ENCODE measurements at regions not wholly inside any gene's neighbourhood (a gene's known extent, or its start where the extent isn't known, plus 50 kb on each side); places are given as distances from the start of the nearest gene placed in this dataset.

DNA sequence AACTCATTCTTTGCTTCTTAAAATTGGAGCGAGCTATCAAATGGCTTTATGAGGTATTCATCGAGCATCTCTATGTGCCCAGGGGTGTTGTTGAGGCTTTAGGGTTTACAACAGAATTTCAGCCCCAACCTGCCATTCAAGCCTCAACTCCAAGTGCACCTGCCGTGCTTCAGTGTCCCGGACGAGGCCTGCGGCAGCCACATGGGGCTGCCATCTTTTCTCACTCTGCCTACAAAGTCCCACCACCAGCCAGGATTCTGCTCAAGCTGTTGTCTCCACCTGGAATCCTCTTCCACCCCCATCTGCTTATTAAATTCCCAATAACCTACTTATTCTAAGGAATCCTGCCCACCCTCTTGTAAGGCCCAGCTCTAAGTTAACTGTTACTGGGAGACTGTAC is 242.4 kb downstream of the OPA1 start:
- TF ChIP-seq EGR1 (IDR thresholded peaks at IDR 0.05; ENCODE audit: low read depth in 2 of 2) (no peak), NR2F2 (IDR thresholded peaks at IDR 0.05) (no peak), HNF4G (IDR thresholded peaks at IDR 0.05) (no peak), FOXA2 (IDR thresholded peaks at IDR 0.05) (no peak), SP1 (IDR thresholded peaks at IDR 0.05) (no peak), GABPA (IDR thresholded peaks at IDR 0.05 in 1 of 2, conservative IDR thresholded peaks at IDR 0.05 in 1 of 2) (no peak), RAD21 (IDR thresholded peaks at IDR 0.05) (no peak), FOXA1 (IDR thresholded peaks at IDR 0.05) (no peak), TAF1 (conservative IDR thresholded peaks at IDR 0.05) (no peak)
- TF ChIP-seq, protein P1, sequence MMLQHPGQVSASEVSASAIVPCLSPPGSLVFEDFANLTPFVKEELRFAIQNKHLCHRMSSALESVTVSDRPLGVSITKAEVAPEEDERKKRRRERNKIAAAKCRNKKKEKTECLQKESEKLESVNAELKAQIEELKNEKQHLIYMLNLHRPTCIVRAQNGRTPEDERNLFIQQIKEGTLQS (IDR thresholded peaks at IDR 0.05), result no peak
- TF ChIP-seq, protein P2, sequence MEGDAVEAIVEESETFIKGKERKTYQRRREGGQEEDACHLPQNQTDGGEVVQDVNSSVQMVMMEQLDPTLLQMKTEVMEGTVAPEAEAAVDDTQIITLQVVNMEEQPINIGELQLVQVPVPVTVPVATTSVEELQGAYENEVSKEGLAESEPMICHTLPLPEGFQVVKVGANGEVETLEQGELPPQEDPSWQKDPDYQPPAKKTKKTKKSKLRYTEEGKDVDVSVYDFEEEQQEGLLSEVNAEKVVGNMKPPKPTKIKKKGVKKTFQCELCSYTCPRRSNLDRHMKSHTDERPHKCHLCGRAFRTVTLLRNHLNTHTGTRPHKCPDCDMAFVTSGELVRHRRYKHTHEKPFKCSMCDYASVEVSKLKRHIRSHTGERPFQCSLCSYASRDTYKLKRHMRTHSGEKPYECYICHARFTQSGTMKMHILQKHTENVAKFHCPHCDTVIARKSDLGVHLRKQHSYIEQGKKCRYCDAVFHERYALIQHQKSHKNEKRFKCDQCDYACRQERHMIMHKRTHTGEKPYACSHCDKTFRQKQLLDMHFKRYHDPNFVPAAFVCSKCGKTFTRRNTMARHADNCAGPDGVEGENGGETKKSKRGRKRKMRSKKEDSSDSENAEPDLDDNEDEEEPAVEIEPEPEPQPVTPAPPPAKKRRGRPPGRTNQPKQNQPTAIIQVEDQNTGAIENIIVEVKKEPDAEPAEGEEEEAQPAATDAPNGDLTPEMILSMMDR (IDR thresholded peaks at IDR 0.05; ENCODE audit: low read depth, low read length, missing input control), result no peak
- TF ChIP-seq, protein P3, sequence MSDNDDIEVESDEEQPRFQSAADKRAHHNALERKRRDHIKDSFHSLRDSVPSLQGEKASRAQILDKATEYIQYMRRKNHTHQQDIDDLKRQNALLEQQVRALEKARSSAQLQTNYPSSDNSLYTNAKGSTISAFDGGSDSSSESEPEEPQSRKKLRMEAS (IDR thresholded peaks at IDR 0.05), result no peak
- no peak overlapping the region for H3K4me3 ChIP-seq (ENCODE audit: low read depth in 1 of 3, low read length in 3 of 3)
- 99% methylated on average over 6 of the region's 6 CpGs for WGBS

DNA sequence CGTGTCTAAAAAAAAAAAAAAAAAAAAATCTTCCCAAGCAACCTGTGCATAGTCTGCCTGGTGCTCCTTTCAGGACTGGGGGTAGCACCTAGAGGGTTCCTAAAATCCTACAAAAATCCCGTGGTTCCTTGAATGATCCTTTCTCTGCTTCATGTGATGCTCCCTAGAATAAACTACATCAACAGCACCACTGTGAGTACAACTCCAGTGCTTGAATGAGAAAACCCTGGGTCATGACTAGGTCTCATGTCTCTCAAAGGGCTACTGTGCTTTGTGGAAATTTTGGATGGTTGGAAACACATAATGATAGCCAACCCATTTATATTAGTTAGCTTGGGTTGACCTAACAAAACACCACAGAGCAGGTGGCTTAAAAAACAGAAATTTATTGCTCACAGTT is 243.5 kb downstream of the OPA1 start:
- no peak for DNase-seq (ENCODE audit: low spot score)
- Histone ChIP-seq H3K9ac (ENCODE audit: low read depth in 1 of 2, low read length in 2 of 2) (no peak overlapping the region), H3K36me3 (ENCODE audit: control insufficient read depth in 4 of 4, insufficient read depth in 3 of 4, low read depth in 1 of 4, low read length in 3 of 4) (no peaks in the 10 kb centered on the region), H3K4me1 (ENCODE audit: control insufficient read depth in 4 of 4, insufficient read depth in 4 of 4, low read length in 3 of 4) (peaks cover 0 to 9% (median 3%) of the 10 kb centered on the region in 4 donors), H3K4me3 (ENCODE audit: low read depth in 1 of 3, low read length in 3 of 3) (no peak overlapping the region), H3K27ac (ENCODE audit: low read depth in 1 of 2, low read length in 2 of 2) (no peak overlapping the region), H3K9me3 (ENCODE audit: control insufficient read depth in 4 of 4, low read length in 3 of 4) (no peaks in the 10 kb centered on the region), H3K27me3 (ENCODE audit: control insufficient read depth in 4 of 4, insufficient read depth in 4 of 4, low read length in 3 of 4) (no peaks in the 10 kb centered on the region)
- TF ChIP-seq HNF4A (conservative IDR thresholded peaks at IDR 0.05) (no peak), SP1 (IDR thresholded peaks at IDR 0.05) (no peak), EGR1 (IDR thresholded peaks at IDR 0.05; ENCODE audit: low read depth in 2 of 2) (no peak), TAF1 (conservative IDR thresholded peaks at IDR 0.05) (no peak), YY1 (IDR thresholded peaks at IDR 0.05) (no peak), FOXA2 (IDR thresholded peaks at IDR 0.05) (no peak), JUND (IDR thresholded peaks at IDR 0.05) (no peak), RXRA (IDR thresholded peaks at IDR 0.05) (no peak), RAD21 (IDR thresholded peaks at IDR 0.05) (no peak), NR2F2 (IDR thresholded peaks at IDR 0.05) (no peak), GABPA (IDR thresholded peaks at IDR 0.05 in 1 of 2, conservative IDR thresholded peaks at IDR 0.05 in 1 of 2) (no peak), FOXA1 (IDR thresholded peaks at IDR 0.05) (no peak)
- TF ChIP-seq, protein P1 (IDR thresholded peaks at IDR 0.05), result no peak
- TF ChIP-seq, protein P2 (IDR thresholded peaks at IDR 0.05; ENCODE audit: low read depth, low read length, missing input control), result no peak
- TF ChIP-seq, protein P4, sequence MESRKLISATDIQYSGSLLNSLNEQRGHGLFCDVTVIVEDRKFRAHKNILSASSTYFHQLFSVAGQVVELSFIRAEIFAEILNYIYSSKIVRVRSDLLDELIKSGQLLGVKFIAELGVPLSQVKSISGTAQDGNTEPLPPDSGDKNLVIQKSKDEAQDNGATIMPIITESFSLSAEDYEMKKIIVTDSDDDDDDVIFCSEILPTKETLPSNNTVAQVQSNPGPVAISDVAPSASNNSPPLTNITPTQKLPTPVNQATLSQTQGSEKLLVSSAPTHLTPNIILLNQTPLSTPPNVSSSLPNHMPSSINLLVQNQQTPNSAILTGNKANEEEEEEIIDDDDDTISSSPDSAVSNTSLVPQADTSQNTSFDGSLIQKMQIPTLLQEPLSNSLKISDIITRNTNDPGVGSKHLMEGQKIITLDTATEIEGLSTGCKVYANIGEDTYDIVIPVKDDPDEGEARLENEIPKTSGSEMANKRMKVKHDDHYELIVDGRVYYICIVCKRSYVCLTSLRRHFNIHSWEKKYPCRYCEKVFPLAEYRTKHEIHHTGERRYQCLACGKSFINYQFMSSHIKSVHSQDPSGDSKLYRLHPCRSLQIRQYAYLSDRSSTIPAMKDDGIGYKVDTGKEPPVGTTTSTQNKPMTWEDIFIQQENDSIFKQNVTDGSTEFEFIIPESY (IDR thresholded peaks at IDR 0.05), result no peak
- TF ChIP-seq, protein P3 (IDR thresholded peaks at IDR 0.05), result no peak
- TF ChIP-seq, protein P5, sequence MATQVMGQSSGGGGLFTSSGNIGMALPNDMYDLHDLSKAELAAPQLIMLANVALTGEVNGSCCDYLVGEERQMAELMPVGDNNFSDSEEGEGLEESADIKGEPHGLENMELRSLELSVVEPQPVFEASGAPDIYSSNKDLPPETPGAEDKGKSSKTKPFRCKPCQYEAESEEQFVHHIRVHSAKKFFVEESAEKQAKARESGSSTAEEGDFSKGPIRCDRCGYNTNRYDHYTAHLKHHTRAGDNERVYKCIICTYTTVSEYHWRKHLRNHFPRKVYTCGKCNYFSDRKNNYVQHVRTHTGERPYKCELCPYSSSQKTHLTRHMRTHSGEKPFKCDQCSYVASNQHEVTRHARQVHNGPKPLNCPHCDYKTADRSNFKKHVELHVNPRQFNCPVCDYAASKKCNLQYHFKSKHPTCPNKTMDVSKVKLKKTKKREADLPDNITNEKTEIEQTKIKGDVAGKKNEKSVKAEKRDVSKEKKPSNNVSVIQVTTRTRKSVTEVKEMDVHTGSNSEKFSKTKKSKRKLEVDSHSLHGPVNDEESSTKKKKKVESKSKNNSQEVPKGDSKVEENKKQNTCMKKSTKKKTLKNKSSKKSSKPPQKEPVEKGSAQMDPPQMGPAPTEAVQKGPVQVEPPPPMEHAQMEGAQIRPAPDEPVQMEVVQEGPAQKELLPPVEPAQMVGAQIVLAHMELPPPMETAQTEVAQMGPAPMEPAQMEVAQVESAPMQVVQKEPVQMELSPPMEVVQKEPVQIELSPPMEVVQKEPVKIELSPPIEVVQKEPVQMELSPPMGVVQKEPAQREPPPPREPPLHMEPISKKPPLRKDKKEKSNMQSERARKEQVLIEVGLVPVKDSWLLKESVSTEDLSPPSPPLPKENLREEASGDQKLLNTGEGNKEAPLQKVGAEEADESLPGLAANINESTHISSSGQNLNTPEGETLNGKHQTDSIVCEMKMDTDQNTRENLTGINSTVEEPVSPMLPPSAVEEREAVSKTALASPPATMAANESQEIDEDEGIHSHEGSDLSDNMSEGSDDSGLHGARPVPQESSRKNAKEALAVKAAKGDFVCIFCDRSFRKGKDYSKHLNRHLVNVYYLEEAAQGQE (IDR thresholded peaks at IDR 0.05), result no peak
- 41% methylated on average over 2 of the region's 2 CpGs for WGBS

More for the DNA sequence above, 242.4 kb downstream of the OPA1 start:
- Histone ChIP-seq H3K9me3 (ENCODE audit: control insufficient read depth in 4 of 4, low read length in 3 of 4) (no peaks in the 10 kb centered on the region), H3K27me3 (ENCODE audit: control insufficient read depth in 4 of 4, insufficient read depth in 4 of 4, low read length in 3 of 4) (no peaks in the 10 kb centered on the region), H3K9ac (ENCODE audit: low read depth in 1 of 2, low read length in 2 of 2) (no peak overlapping the region), H3K4me1 (ENCODE audit: control insufficient read depth in 4 of 4, insufficient read depth in 4 of 4, low read length in 3 of 4) (peaks cover 0 to 9% (median 3%) of the 10 kb centered on the region in 4 donors), H3K36me3 (ENCODE audit: control insufficient read depth in 4 of 4, insufficient read depth in 3 of 4, low read depth in 1 of 4, low read length in 3 of 4) (no peaks in the 10 kb centered on the region), H3K27ac (ENCODE audit: low read depth in 1 of 2, low read length in 2 of 2) (no peak overlapping the region)
- DNase-seq (ENCODE audit: low spot score), result no peak

All from liver (tissue), 8 donors.